ENCODE measurements at regions not wholly inside any gene's neighbourhood (a gene's known extent, or its start where the extent isn't known, plus 50 kb on each side); places are given as distances from the start of the nearest gene placed in this dataset.

DNA sequence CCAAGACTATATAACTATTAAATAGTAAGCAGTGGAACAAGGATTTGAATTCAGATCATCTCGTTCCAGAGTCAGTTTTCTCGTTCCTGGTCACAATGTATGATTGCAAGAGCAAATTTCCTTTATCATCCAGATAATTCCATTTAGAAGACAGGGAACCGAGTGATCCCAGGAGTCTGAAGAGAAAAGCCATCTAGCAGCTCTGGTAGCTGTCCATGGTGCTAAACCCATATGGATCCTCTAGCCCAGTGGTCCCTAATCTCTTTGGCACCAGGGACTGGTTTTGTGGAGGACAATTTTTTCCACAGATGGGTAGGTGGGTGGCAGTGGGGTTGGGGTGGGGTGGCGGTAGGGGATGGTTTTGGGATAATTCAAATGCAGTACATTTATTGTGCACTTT lies 229.4 kb downstream of the PTPRU start:
- no peak for DNase-seq (ENCODE audit: low spot score)

DNA sequence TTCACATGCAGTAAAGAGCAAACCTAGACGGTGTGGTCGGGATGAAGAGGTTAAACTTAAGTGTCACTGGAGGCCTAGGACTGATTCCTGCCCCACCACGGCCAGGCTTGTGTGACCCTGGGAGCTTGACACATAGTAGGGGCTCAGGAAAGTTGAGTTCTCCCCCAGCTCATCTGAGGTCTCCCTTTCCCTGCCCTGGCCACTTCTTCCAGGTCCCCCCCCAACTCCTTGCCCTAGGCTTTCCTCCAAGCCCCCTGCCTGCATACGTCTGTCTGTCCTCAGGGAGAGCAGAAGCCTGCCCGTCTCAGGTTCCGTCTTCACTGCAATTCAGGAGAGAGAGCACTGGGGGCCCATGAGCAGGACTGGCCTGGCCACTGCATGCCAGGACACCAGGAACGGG lies 225.8 kb downstream of the PTPRU start:
- DNase-seq (ENCODE audit: low spot score), result no peak

DNA sequence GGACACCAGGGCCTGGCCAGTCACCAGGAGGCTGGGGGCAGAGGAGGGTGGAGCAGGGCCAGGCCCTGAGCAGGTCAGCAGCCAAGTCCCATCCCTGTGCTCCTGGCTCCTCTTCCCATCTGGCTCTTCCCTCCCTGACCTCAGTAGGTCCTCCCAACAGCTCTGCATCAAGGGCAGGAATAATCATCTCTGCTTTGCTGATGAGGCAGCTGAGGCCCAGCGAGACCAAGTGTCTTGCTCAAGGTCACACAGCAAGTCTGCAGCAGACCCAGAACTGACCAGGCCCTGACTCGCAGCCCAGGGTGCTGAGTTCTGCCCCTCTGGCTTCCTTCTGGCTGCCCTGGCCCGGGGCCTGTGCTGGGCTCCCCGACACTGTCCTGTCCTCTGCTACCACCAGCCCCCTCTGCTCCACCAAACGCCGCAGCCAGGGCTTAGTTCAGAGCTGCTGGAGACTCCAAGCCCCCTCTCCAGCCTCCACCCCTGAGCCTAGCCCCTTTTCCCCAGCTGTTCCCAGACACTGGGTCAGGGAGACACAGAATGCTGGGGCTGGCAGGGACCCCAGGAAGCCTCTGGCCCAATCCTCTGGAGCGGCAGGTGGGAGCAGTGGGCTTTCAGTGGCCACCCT lies 224.9 kb downstream of the PTPRU start:
- peak; percentile 23 for DNase-seq (ENCODE audit: low spot score)

DNA sequence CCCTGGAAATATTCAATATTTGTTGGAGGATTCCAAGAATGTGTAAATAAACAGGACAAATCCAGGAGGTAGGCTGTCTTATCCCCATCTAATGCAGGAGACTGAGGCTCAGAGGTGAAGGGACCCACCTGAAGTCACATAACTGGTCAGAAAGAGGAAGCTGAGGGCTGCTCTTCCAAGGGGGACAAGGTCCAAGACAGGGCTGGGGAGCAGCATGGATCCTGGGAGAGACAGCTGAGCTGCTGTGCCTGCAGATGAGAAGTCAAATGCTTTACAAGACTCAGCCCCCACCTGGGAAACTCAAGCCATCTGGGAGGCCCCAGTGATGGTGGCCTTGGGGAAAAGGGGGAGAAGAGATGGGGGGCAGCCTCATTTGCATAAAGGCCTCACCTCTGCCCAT lies 224.4 kb downstream of the PTPRU start:
- no peak for DNase-seq (ENCODE audit: low spot score)

DNA sequence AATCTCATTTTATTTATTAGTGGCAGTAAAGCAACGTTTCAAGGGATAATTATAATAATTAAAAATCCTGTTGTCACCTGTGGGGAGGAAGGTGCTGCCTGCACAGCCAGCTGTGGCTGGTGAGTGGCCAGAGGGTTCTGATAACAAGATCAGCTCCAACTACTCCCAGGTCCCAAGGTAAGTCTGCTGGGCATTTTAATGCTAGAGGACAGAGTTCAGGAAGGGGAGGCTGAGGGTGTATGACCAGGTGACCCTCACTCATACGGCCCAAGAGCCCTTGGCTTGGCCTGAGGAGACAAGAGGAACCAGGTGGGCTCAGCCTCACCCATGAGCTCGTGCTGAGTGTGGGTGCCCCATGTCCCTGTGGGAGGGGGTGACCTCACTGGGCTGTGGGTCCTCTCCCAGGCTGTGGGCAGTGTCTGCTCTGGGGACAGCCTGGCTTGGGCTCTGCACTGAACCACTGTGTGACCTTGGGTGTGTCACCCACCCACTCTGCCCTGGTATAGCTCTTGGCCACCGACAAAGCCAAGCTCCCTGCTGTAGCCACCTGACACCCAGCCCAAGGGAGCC lies 223.8 kb downstream of the PTPRU start:
- DNase-seq (ENCODE audit: low spot score), result no peak

DNA sequence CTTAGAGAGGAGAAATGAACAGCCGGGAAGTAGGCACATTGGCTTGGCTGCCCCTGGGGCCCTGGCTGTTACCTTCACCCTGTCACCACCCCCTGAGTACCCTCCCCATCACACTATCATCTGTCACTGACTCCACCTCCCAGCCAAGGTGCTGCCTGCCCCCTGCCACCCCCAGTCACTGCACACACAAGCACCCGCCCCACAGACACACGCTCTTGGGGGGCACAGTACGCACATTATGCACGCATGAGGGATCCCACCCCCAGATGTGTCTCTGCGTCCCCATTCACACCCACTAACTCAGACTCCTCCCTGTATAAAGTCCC lies 223.3 kb downstream of the PTPRU start:
- DNase-seq (ENCODE audit: low spot score), result no peak

DNA sequence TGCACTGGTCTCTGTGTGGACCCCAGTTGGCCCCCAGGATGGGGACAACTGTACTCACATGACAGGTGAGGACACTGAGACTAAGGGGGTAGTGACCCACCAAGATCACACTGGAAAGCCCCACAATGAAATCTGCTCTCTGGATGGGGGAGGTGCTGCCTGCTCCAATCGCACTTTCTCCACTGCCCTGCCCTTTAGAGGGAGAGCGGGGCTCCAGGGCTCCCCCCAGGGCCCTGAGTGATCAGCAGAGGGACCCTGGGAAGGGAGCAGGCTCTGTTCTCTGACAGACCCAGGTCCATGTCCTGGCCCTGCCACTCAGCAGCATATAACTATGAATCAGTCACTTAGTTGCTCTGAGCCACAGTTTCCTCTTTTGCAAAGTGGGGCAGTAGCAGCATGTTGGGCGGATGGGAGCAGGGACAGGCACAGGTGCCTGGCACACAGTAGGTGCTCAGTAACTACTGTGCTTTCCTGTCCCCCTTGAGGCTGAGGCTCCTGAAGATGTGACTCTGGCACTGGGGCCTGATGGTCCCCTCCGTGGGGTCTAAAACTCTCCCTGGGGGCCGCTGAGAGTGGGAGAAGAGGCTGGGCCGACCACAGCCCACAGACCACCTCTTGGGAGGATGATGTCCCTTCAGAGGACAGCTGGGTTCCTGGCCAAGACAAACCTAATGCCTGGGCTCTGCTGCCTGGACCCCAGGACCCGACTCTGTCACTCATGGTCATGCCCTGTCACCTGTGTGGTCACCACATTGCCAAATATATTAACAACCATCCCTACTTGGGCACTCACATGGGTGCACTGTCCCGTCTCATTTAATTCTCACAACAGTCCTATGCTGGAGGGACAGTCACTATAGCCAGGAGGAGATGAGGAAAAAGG lies 222.7 kb downstream of the PTPRU start:
- no peak for DNase-seq (ENCODE audit: low spot score)

DNA sequence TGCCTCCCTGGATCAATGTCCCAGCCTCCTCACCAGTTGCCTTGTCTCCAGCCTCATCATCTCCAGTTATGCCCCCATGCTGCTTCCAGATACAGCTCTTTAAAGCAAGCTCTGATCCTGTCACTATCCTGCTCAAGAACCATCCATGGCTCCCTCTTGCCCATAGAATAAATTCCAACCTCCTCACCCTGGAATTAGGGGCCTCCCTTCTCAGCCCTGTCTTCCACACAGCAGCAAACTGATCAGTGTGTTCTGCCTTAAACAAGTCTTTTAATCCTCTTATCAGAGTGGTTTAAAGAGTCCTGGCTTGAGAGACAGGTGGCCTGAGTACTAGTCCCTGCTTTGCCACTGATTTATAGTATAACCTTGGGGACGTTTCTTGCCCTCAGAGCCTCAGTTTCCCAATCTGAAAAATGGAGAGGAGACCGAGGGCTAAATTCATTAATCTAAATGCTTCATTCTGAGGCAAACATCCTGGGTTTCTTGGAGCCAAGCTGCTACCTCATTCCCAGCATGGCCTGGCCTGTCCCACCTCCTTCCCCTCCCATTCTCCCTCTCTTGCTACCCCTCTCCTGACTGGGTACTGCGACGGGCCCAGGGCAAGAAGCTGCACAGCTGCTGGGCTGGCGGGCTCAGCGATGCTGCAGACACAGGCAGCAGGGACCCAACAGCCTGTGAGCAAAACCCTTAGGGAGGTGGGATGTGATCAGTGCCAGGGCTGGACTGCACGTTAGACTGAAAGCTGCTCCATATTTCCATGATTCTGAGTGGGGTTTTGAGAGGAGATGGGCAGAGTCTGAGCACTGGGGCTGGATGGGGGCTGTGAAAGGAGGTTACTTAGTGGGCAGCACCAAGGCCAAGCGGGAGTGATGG lies 221.4 kb downstream of the PTPRU start:
- DNase-seq (ENCODE audit: low spot score), result no peak

DNA sequence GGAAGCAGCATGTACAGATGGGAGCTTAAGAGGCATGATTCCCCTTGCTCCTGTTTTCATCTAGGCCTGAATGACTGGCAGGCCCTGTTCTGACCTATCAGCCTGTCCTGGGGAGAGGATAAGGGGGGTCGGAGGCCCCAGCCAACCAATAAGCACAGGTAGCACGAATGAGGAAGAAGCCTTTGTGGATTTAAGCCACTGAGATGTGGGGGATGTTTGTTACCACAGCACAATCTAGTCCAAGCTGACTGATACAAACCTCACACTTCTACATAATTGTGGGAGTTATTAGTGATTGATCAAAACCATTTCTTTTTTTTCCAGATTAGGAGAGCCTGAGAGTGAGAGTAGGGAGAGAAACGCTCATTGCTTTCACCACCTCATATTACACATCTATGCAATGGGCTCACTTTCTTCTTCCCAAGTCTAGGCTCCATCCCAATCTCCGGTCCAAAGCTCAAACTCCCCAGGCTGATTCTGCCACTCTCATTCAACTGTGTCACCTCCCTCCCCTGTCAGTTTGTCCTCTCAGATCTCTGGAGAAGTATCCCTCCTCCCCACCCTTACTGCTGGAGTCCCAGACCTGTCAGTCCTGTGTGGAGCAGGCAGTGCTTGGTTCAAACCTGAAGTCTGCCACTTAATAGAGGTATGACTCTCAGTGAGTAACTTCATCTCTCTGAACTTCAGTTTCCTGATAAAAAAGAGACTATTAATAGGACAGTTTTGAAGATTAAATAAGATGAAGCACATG lies 220.5 kb downstream of the PTPRU start:
- no peak for DNase-seq (ENCODE audit: low spot score)

DNA sequence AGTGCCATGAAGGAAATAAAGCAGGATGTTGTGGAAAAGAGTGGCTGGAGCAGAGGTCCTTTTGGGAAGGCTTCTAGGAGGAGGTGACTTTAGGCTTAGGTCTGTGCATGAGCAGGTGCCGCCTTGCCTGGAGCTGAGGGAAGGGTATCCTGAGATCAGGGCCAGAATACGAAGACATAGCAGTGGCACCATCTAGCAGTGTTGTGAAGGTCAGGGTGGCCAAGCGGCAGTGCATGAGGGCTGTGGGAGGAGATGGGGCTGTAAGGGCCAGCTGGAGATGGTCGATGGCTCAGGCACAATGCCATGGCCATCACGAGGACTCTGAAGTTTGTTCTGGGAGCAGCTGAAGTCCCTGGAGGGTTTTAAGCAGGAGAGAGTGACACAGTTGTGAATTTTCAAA lies 219.5 kb downstream of the PTPRU start:
- no peak for DNase-seq (ENCODE audit: low spot score)

DNA sequence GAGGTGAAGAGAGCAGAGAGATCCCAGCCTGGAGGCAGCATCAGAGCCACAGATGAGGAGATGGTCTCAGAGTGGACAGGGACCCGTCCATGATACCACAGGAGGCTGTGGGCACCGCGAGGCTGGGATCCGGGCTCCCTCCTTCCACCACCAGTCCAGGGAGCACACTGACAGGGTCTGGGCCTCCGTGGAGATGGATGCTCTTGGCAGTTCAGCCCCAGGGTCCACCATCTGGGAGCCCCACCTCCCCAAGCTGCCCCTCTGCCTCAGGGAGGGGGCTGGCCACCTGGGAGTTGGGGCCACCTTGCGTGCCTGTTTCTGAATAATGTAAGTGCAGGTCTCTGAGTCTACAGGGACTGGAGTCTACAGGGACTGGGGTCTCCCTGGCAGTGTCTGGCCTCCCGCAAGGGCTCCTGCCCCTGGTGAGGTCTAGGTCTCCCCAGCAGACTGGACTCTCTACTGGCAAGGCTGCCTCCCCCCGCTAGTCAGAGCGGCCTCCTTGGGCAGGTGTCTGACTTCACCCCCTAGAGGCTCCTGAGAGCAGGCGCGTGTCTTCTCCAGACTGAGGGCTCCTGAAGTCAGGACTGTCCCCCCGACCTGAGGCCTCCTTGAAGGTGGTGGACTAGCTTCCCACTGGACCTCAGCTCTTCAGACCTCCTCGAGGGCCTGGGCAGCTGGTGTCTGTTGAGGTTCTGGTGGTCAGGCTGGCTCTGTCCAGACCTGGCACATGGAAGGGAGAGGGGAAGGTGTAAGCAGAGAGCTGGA lies 218.5 kb downstream of the PTPRU start:
- no peak for DNase-seq (ENCODE audit: low spot score)

DNA sequence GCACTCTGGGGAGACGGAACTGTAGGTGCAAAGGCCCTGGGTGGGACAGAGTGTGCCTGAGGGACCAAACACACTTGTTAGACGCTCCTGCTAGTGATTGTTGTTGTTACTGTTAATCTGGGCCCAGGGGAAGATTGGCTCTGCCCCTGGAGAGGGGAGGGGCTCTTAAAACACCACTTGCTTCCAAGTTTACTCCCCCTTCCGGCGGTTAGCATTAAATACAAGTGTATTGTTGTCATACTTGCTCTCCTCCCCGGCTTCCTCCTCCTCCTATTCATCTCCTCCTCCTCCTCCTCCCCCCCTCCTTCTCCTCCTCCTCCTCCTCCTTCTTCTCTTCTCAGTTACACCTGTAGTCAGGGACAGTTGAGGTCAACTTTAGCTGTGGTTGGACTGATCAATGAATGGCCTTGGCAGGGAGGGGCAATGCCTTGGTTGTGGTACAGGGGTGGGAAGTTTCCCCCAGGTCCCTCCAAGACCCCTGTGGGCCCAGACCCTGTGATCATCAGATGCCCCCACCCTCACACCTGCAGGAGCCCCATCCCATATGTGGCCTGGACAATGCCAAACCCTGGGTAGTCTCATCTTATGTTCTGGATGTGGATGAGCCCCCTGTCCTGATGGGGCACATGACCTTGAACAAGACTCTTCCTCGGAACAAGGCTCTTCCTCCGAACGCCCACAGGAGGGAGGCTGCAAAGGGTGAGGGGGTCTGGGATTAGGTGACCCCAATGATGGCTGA lies 217.3 kb downstream of the PTPRU start:
- DNase-seq (ENCODE audit: low spot score), result peak; percentile 39

DNA sequence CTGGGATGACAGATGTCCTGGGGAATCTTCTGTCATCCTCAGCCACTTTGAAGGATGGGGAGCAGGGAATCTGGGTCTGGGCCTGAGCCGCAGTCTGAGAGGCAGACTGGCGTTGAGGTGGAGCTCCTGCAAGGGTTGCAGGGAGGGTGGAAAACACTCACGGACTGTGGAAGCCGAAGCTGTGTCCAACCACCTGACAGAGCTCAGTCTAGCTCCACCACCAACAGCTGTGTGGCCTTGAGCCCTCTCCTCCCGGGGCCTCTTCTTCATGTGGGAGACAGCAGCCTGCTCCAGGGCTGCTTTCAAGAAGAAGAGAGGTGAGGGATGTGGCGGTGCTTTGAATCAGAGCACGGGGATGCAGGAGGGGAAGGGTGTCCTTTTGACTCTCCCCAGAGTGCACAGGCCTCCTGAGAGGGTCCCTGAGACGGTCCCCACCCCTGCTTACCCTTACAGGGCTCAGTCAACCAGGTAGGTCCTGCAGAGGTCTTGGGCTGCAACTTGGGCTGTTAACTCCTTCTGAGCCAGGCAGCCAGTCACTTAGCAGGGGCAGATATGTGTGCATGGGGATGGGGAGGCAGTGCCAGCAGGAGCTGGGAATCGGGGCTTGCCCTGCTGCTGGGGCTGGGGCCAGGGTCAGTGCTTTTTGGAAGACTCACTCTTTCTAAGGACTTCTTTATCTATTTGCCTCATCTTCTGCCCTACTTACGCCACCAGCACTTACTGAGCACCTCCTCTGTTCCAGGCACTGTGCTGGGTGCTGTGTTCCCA lies 216.3 kb downstream of the PTPRU start:
- DNase-seq (ENCODE audit: low spot score), result no peak

DNA sequence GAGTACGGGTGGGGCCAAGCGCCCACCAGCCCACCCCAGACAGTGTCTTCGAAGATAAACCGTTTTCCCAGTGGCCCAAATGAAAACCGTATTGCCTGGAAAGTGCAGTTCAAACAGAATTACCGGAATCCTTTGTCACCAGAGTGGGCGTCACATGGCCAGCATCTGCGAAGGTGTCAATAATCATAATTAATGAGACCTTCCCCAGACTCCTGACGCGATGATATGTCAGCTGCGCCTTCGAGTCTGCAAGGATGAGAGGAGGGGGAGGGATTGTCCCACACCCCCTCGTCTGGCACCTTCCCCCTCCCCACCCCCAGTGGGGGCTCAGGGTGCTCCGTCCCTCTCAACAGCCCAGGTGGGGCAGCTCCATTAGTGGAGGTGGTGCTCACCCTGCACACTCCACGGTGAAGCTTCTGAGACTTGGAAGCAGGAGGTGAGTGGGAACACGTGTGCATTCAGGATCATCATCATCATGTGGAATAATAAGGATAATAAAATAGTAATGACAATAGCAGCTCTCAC lies 215.1 kb downstream of the PTPRU start:
- no peak for DNase-seq (ENCODE audit: low spot score)

DNA sequence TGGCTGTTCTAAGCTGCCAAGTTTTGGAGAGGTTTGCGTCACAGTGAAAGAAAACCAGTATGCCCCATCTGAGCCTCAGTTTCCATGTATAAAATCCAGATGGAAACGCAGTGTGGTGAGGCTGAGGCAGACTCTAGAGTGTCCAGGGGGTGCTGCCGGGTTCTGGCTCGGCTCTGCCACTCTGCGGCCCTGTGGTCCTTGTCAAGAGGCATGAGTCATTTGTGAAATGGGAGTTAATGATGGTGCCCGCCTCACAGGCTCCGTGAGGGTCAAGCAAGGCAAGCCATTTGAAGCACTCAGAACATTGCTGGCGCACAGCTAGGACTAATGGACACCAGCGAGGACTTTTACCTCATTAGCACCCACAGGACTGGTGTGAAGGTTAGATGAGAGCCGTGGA lies 214.3 kb downstream of the PTPRU start:
- no peak for DNase-seq (ENCODE audit: low spot score)

DNA sequence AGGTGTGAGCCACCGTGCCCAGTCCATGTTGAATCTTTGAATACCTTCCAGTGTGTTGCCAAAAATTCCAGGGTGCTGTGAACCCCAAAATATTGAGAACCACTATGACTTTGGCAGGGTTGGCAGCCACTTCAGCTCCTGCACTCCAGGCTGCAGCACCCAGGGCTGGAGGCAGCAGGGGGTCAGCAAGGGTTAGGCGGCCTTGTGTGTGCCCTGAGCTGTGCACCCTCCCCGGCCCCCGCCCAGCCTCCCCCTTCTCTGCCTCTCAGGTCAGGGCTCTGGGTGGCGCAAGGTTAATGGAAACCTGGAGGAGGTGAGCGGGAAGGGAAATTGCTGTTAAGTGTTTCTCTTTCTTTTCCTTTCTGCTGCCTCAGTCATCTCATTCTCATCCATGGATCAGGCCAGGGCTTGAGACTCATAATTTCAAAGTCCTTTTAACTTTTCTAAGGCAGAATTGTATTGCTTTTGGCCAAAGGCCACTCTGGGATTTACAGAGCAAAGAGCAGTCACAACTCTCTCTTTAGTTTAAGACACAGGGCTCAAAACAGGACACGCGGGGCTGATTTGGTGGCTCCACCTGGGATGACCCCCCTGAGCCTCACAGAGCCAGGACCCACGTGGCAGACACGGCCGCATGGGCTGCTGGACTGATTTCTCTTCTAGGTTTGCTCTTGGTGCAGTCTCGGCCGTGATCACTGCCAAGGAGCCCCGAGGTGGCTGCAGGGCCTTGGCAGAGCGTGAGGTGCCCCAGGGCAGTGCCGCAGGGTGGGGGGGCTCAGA lies 212.3 kb downstream of the PTPRU start:
- DNase-seq (ENCODE audit: low spot score), result no peak

DNA sequence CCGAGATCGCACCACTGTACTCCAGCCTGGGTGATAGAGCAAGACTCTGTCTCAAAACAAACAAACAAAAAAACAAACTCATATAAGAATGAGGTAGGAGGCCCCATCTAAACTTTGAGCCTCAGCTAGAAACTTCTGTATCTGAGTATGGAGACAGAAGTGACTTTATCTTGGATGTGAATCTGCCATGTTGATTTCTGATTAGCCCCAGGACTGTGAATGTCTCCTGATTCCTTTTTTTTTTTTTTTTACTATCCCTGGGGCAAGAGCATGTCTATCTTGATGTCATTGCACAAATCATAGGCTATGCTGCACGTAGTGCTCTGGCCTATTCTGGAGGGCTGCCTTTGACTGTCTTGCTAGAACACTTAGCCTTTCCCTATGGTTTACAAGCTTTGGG lies 211.0 kb downstream of the PTPRU start:
- no peak for DNase-seq (ENCODE audit: low spot score)
